Tibial artery (tissue), 4 donors: ENCODE measurements at regions not wholly inside any gene's neighbourhood (a gene's known extent, or its start where the extent isn't known, plus 50 kb on each side); places are given as distances from the start of the nearest gene placed in this dataset.

Source experiments
- DNase-seq, 2 donors: peaks; one replicate each; pipeline ENCODE4 v3.0.0-alpha.2; 2019
- H3K27ac ChIP-seq, 2 donors: fragments of 200-600 bp; sonication (generic) in 1 of 2; 1 replicate in 1 of 2; 2 replicates in 1 of 2; pipeline ENCODE4 v1.5.1; 2018 to 2019; ENCODE audit warnings: mild to moderate bottlenecking in 1 of 2
- H3K27me3 ChIP-seq, 2 donors: fragments of 200-600 bp; sonication (generic) in 1 of 2; one replicate each; pipeline versions ENCODE4 v1.5.1 to v1.6.0; 2016 to 2019
- H3K36me3 ChIP-seq, 3 donors: fragments of 200-600 bp; sonication (generic) in 2 of 3; one replicate each; pipeline ENCODE4 v1.5.1; 2016 to 2019; ENCODE audit warnings: mild to moderate bottlenecking in 2 of 3
- H3K4me1 ChIP-seq, 4 donors: fragments of 200-600 bp; sonication (generic) in 2 of 4; 1 replicate in 3 of 4; 2 replicates in 1 of 4; pipeline ENCODE4 v1.5.1; 2016 to 2019
- H3K4me3 ChIP-seq, 2 donors: fragments of 200-600 bp; sonication (generic) in 1 of 2; 1 replicate in 1 of 2; 2 replicates in 1 of 2; pipeline ENCODE4 v1.5.1; 2018 to 2019; ENCODE audit warnings: mild to moderate bottlenecking in 2 of 2
- H3K9me3 ChIP-seq, 3 donors: fragments of 200-600 bp; sonication (generic) in 1 of 3; one replicate each; pipeline ENCODE4 v1.5.1; 2016 to 2019
- CTCF ChIP-seq, 2 experiments: fragments of 200-600 bp in 1 of 2; fragments of 450-650 bp in 1 of 2; IDR thresholded peaks; one replicate each; pipeline ENCODE4 v1.5.1; 2017 to 2019; ENCODE audit warnings: antibody characterized with exemption in 2 of 2, mild to moderate bottlenecking in 1 of 2, moderate library complexity in 1 of 2
- intact Hi-C: fragments of 100-400 bp; cut with DNase I; formaldehyde crosslinking; loops from one replicate; pipeline ENCODE4 v1.15.0; 2023; ENCODE audit warnings: low total_unique reads

DNA sequence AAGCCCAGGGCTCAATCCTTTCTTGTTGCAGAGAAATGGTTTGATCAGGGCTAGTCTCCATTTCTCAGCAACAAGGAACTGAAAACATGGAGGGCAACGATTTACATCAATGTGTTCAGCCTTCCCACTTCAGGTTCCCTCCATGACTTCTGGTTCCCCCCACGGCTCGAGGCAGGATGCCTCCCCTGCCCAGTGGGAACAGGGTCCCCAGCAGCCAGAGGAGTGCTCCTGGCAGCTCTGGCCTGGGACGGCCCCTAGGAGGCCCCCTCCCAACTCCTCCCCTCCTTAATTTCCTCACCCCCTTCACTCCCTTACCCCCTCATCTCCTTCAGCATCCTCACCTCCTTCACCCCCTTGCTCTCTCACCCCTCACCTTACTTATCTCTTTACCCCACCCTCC is 283.8 kb downstream of the CDC5L start:
- Histone ChIP-seq H3K27ac (no peak overlapping the region), H3K4me3 (no peak overlapping the region), H3K4me1 (peaks cover 0 to 12% (median 0%) of the 10 kb centered on the region in 4 donors), H3K36me3 (no peaks in the 10 kb centered on the region), H3K9me3 (no peaks in the 10 kb centered on the region), H3K27me3 (peaks cover 0 to 18% of the 10 kb centered on the region in 2 donors)
- intact Hi-C loops, result no loop called here
- DNase-seq, result no peak
- no peak for TF ChIP-seq CTCF (IDR thresholded peaks at IDR 0.05)

DNA sequence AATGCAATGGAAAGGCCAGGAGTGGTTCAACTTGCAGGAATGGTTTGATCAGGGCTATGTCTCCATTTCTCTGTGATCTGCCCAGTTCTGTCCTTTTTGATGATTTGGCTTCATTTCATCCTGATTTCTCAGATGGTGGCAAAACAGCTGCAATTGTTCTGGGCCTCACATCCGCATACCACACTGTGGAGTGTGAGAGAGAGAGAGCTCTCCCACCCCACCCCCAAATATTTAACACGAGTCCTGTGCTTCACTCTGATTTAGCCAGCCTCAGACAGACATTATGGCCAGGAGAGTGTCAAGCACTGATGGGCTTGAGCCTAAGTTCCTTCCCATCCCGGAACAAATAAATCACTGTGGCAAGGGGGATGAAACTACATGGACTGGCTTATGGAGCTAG is 284.6 kb downstream of the CDC5L start:
- Histone ChIP-seq H3K27ac (no peak overlapping the region), H3K36me3 (no peaks in the 10 kb centered on the region), H3K9me3 (no peaks in the 10 kb centered on the region), H3K4me1 (peaks cover 0 to 8% (median 0%) of the 10 kb centered on the region in 4 donors), H3K27me3 (peaks cover 0 to 18% of the 10 kb centered on the region in 2 donors), H3K4me3 (no peak overlapping the region)
- no peak for TF ChIP-seq CTCF (IDR thresholded peaks at IDR 0.05)
- DNase-seq, result no peak
- intact Hi-C loops, result no loop called here

GRCh38 chr6:44672841-44673240 is 285.3 kb downstream of the CDC5L start:
- intact Hi-C loops, result no loop called here
- Histone ChIP-seq H3K27ac (no peak overlapping the region), H3K4me3 (no peak overlapping the region), H3K27me3 (peaks cover 0 to 18% of the 10 kb centered on the region in 2 donors), H3K9me3 (no peaks in the 10 kb centered on the region), H3K36me3 (no peaks in the 10 kb centered on the region), H3K4me1 (peaks cover 0 to under 1% (median 0%) of the 10 kb centered on the region in 4 donors)
- DNase-seq, result no peak
- TF ChIP-seq CTCF (IDR thresholded peaks at IDR 0.05), result no peak

GRCh38 chr6:44674226-44675155 is 287.0 kb downstream of the CDC5L start:
- Histone ChIP-seq H3K27ac (no peak overlapping the region), H3K36me3 (no peaks in the 10 kb centered on the region), H3K4me3 (no peak overlapping the region), H3K9me3 (no peaks in the 10 kb centered on the region), H3K27me3 (peaks cover 0 to 18% of the 10 kb centered on the region in 2 donors), H3K4me1 (no peaks in the 10 kb centered on the region)
- TF ChIP-seq CTCF (IDR thresholded peaks at IDR 0.05), result no peak
- intact Hi-C loops, result no loop called here
- DNase-seq, result no peak

DNA sequence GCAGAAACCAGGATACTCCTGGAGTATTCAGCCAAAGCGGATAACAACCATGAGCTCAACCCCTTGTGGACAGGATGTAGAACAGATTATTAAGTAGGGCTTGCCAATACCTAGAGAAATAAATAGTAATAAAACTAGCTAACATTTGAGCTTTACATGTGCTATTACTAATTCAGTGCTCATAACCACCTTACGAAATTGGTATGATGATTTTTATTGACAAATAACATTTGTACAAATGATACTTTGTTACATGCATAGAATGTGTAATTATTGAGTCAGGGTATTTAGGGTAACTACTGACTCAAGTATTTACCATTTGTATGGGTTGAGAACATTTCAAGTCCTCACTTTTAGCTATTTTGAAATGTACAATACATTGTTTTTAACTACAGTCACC is 287.9 kb downstream of the CDC5L start:
- no peak overlapping the region for H3K4me3 ChIP-seq
- H3K36me3 ChIP-seq, result no peaks in the 10 kb centered on the region
- peaks cover 0 to 18% of the 10 kb centered on the region in 2 donors for H3K27me3 ChIP-seq
- H3K4me1 ChIP-seq, result no peaks in the 10 kb centered on the region
- H3K9me3 ChIP-seq, result no peaks in the 10 kb centered on the region
- TF ChIP-seq CTCF (IDR thresholded peaks at IDR 0.05), result no peak
- no peak overlapping the region for H3K27ac ChIP-seq
- no peak for DNase-seq
- intact Hi-C loops, result no loop called here
